ENCODE measurements at regions not wholly inside any gene's neighbourhood (a gene's known extent, or its start where the extent isn't known, plus 50 kb on each side); places are given as distances from the start of the nearest gene placed in this dataset.

DNA sequence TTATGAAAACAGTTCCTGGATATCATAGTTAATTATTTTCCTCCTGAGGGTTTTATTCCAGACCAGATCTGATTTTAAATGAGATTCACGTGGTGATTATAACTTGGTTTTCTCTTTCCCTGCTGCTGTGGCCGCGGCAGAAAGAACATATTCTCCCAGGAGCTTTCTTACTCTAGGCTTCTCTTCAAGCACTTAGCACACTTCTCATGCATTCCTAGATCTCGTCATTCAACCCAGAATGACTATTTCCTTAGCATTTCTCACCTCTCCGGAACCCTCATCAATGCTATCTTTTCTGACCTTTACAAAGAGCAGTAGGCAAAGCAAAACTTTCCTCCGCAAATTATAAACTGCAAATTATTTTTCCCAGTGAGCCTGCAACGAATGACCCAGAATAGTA lies 122.9 kb downstream of the GPAT3 start:
- TF ChIP-seq, protein P1, sequence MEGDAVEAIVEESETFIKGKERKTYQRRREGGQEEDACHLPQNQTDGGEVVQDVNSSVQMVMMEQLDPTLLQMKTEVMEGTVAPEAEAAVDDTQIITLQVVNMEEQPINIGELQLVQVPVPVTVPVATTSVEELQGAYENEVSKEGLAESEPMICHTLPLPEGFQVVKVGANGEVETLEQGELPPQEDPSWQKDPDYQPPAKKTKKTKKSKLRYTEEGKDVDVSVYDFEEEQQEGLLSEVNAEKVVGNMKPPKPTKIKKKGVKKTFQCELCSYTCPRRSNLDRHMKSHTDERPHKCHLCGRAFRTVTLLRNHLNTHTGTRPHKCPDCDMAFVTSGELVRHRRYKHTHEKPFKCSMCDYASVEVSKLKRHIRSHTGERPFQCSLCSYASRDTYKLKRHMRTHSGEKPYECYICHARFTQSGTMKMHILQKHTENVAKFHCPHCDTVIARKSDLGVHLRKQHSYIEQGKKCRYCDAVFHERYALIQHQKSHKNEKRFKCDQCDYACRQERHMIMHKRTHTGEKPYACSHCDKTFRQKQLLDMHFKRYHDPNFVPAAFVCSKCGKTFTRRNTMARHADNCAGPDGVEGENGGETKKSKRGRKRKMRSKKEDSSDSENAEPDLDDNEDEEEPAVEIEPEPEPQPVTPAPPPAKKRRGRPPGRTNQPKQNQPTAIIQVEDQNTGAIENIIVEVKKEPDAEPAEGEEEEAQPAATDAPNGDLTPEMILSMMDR (IDR thresholded peaks at IDR 0.05) = no peak
- no peak for TF ChIP-seq POLR2A (IDR thresholded peaks at IDR 0.05)
- 60 to 64% methylated on average over 7 of the region's 7 CpGs for WGBS, 2 donors
- Histone ChIP-seq H3K27me3 (no peaks in the 10 kb centered on the region), H3K9me3 (no peaks in the 10 kb centered on the region), H3K27ac (no peak overlapping the region), H3K36me3 (ENCODE audit: low read depth, missing control alignments) (no peaks in the 10 kb centered on the region), H3K4me3 (no peak overlapping the region), H3K4me1 (no peaks in the 10 kb centered on the region)
- DNase-seq = no peak
- intact Hi-C loops (cut with DNase I; ENCODE audit: low total_unique reads) = no loop called here

DNA sequence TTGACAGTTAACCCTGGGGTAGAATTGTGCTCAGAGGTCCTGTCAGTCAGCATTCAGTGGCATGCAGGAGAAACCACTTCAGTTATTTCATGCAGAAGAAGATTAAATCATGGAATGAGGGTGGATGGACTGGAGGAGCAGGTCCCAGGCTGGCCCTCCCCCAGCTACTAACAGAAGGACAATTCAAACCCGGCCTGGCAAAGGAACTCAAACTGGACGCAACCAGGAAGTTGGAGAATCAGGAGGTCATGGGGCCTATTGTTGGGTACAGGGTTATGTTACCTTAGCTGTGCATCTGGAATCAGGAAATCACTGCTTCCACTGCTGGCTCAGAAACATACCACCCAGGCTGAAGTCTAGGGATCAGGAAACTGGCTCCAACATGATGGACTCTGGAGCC lies 121.4 kb downstream of the GPAT3 start:
- Histone ChIP-seq H3K27me3 (no peaks in the 10 kb centered on the region), H3K4me3 (no peak overlapping the region), H3K9me3 (no peaks in the 10 kb centered on the region), H3K4me1 (no peaks in the 10 kb centered on the region), H3K27ac (no peak overlapping the region), H3K36me3 (ENCODE audit: low read depth, missing control alignments) (no peaks in the 10 kb centered on the region)
- intact Hi-C loops (cut with DNase I; ENCODE audit: low total_unique reads) = no loop called here
- WGBS, 2 donors = 40 to 79% methylated on average over 2 of the region's 2 CpGs
- no peak for DNase-seq
- TF ChIP-seq, protein P1 (IDR thresholded peaks at IDR 0.05) = no peak
- TF ChIP-seq POLR2A (IDR thresholded peaks at IDR 0.05) = no peak

Small RNA genes in the stretch of these regions (small RNA-seq; reads per million reads assigned to genes)
- gene RNU6-774P = 0 reads per million in 2 donors

All from testis (tissue), 2 donors.